ENCODE measurements at regions not wholly inside any gene's neighbourhood (a gene's known extent, or its start where the extent isn't known, plus 50 kb on each side); places are given as distances from the start of the nearest gene placed in this dataset.

DNA sequence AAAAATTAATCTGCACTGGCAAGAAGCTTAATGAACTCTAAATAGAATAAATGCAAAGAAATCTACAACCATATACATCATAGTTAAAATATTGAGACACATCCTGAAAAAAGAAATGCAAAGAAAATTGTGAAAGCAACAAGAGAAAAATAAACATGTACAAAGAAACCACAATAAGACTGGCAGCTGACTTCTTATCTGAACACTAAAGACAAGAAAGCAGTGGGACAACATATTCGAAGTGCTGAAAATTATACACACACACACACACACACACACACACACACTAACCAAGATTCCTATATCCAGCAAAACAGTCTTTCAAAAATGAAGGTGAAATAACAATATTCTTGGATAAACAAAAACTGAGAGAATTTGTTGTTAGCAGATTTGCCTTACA lies 366.5 kb upstream of the C16orf82 start:
- Mint-ChIP-seq H3K36me3 (no peaks in the 10 kb centered on the region), H3K27ac (no peak overlapping the region), H3K9me3 (peaks cover 12% of the 10 kb centered on the region), H3K4me1 (peaks cover 4% of the 10 kb centered on the region), H3K4me3 (no peak overlapping the region), H3K27me3 (ENCODE audit: insufficient read depth, low read depth) (peaks cover 2% of the 10 kb centered on the region)
- Histone ChIP-seq H3K4me1 (no peaks in the 10 kb centered on the region), H4K20me1 (ENCODE audit: low read depth) (no peaks in the 10 kb centered on the region), H3K27me3 (no peaks in the 10 kb centered on the region), H3K4me3 (no peak overlapping the region), H3K27ac (no peak overlapping the region), H3F3A (ENCODE audit: low read depth) (no peaks in the 10 kb centered on the region), H3K36me3 (no peaks in the 10 kb centered on the region), H3K79me2 (ENCODE audit: low read depth) (no peaks in the 10 kb centered on the region), H3K4me2 (no peak overlapping the region), H2AFZ (replicated peaks) (no peak overlapping the region), H3K9me3 (ENCODE audit: low read depth) (peaks cover 5% of the 10 kb centered on the region), H3K9ac (no peak overlapping the region)
- TF ChIP-seq EZH2 (IDR thresholded peaks at IDR 0.05) (no peak), EZH2phosphoT487 (IDR thresholded peaks at IDR 0.05) (no peak)
- TF ChIP-seq, protein P1, sequence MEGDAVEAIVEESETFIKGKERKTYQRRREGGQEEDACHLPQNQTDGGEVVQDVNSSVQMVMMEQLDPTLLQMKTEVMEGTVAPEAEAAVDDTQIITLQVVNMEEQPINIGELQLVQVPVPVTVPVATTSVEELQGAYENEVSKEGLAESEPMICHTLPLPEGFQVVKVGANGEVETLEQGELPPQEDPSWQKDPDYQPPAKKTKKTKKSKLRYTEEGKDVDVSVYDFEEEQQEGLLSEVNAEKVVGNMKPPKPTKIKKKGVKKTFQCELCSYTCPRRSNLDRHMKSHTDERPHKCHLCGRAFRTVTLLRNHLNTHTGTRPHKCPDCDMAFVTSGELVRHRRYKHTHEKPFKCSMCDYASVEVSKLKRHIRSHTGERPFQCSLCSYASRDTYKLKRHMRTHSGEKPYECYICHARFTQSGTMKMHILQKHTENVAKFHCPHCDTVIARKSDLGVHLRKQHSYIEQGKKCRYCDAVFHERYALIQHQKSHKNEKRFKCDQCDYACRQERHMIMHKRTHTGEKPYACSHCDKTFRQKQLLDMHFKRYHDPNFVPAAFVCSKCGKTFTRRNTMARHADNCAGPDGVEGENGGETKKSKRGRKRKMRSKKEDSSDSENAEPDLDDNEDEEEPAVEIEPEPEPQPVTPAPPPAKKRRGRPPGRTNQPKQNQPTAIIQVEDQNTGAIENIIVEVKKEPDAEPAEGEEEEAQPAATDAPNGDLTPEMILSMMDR (IDR thresholded peaks at IDR 0.05) = no peak
- no peak for DNase-seq (ENCODE audit: low spot score)

DNA sequence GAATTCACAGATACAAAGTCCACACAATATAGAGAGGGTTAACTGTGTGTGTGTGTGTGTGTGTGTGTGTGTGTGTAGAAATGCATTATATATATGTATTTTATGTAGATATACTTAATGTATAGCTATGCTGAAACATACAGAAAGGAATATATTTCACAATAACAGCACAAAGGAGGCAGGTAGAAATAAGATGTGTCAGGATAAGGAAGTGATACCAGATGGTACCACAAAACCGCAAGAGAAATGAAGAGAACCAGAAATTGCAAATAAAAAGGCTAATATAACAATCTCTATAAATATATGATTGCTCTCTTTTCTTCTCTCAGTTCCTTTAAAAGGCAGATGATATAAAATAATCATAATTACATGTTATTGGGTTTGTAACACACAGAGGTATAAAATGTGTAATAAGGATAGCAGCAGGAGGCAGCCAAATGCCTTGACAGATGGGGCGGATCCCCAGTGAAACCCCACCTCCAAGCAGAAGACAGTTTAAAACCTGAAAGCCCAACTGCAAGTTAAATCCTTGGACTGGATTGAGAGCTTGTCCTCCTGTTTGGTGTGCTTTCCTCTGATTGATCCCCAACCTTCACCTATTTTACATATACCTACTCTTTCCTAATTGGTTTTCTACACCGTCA lies 365.4 kb upstream of the C16orf82 start:
- Histone ChIP-seq H3K27me3 (no peaks in the 10 kb centered on the region), H4K20me1 (ENCODE audit: low read depth) (no peaks in the 10 kb centered on the region), H2AFZ (replicated peaks) (no peak overlapping the region), H3K27ac (no peak overlapping the region), H3K9ac (no peak overlapping the region), H3K36me3 (no peaks in the 10 kb centered on the region), H3K9me3 (ENCODE audit: low read depth) (peaks cover 5% of the 10 kb centered on the region), H3K4me2 (no peak overlapping the region), H3K4me1 (no peaks in the 10 kb centered on the region), H3K79me2 (ENCODE audit: low read depth) (no peaks in the 10 kb centered on the region), H3K4me3 (no peak overlapping the region), H3F3A (ENCODE audit: low read depth) (no peaks in the 10 kb centered on the region)
- no peak for TF ChIP-seq EZH2 (IDR thresholded peaks at IDR 0.05)
- TF ChIP-seq, protein P1 (IDR thresholded peaks at IDR 0.05) = no peak
- TF ChIP-seq EZH2phosphoT487 (IDR thresholded peaks at IDR 0.05) = no peak
- Mint-ChIP-seq H3K36me3 (no peaks in the 10 kb centered on the region), H3K4me1 (peaks cover 4% of the 10 kb centered on the region), H3K27ac (no peak overlapping the region), H3K4me3 (no peak overlapping the region), H3K9me3 (peaks cover 12% of the 10 kb centered on the region), H3K27me3 (ENCODE audit: insufficient read depth, low read depth) (peaks cover 2% of the 10 kb centered on the region)
- no peak for DNase-seq (ENCODE audit: low spot score)

- no peak for DNase-seq (ENCODE audit: low spot score)
- Mint-ChIP-seq H3K36me3 (no peaks in the 10 kb centered on the region), H3K4me3 (no peak overlapping the region), H3K27me3 (ENCODE audit: insufficient read depth, low read depth) (peaks cover 4% of the 10 kb centered on the region), H3K27ac (no peak overlapping the region), H3K4me1 (peaks cover 12% of the 10 kb centered on the region), H3K9me3 (peaks cover 3% of the 10 kb centered on the region)
- Histone ChIP-seq H3F3A (ENCODE audit: low read depth) (no peaks in the 10 kb centered on the region), H3K27me3 (no peaks in the 10 kb centered on the region), H3K79me2 (ENCODE audit: low read depth) (no peaks in the 10 kb centered on the region), H3K4me2 (no peak overlapping the region), H3K9ac (no peak overlapping the region), H3K4me1 (peaks cover 2% of the 10 kb centered on the region), H3K36me3 (no peaks in the 10 kb centered on the region), H3K27ac (no peak overlapping the region), H3K4me3 (no peak overlapping the region), H3K9me3 (ENCODE audit: low read depth) (peaks cover under 1% of the 10 kb centered on the region), H2AFZ (replicated peaks) (no peak overlapping the region), H4K20me1 (ENCODE audit: low read depth) (no peaks in the 10 kb centered on the region)
- no peak for TF ChIP-seq EZH2phosphoT487 (IDR thresholded peaks at IDR 0.05)
- TF ChIP-seq EZH2 (IDR thresholded peaks at IDR 0.05) = no peak
Measured at GRCh38 chr16:26705346-26705745, 361.4 kb upstream of the C16orf82 start.

DNA sequence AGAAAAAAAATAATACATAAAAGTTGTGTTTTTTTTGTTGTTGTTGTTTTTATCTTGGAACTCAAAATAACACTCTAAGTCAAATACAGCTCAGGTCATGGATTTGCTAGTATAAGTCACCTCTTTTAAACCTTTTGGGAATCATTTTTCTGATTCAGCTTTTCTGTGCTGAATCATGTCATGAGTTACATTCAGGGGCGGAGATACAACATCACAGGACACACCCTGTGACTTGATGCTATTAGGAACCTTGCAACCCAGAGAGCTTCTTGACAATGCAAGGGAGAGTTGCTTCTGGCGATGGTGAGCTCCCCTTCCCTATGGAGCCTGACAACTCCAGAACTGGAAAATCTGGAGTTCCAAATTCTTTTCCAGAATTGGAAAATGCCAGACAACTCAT lies 358.3 kb upstream of the C16orf82 start:
- no peak overlapping the region for H3K27ac Mint-ChIP-seq
- H3K27me3 Mint-ChIP-seq (ENCODE audit: insufficient read depth, low read depth) = peaks cover 7% of the 10 kb centered on the region
- peaks cover 5% of the 10 kb centered on the region for H3F3A ChIP-seq (ENCODE audit: low read depth)
- H3K27ac ChIP-seq = no peak overlapping the region
- H3K4me3 ChIP-seq = no peak overlapping the region
- H3K9me3 ChIP-seq (ENCODE audit: low read depth) = no peaks in the 10 kb centered on the region
- H3K4me1 Mint-ChIP-seq = peaks cover 32% of the 10 kb centered on the region
- H3K36me3 Mint-ChIP-seq = no peaks in the 10 kb centered on the region
- no peaks in the 10 kb centered on the region for H3K27me3 ChIP-seq
- no peaks in the 10 kb centered on the region for H4K20me1 ChIP-seq (ENCODE audit: low read depth)
- H3K4me1 ChIP-seq = peaks cover 16% of the 10 kb centered on the region
- H3K79me2 ChIP-seq (ENCODE audit: low read depth) = no peaks in the 10 kb centered on the region
- DNase-seq (ENCODE audit: low spot score) = no peak
- no peaks in the 10 kb centered on the region for H3K9me3 Mint-ChIP-seq
- TF ChIP-seq EZH2 (IDR thresholded peaks at IDR 0.05) (no peak), EZH2phosphoT487 (IDR thresholded peaks at IDR 0.05) (no peak)
- TF ChIP-seq, protein P1 (IDR thresholded peaks at IDR 0.05) = no peak
- H3K4me3 Mint-ChIP-seq = no peak overlapping the region
- no peaks in the 10 kb centered on the region for H3K36me3 ChIP-seq
- H2AFZ ChIP-seq (replicated peaks) = no peak overlapping the region
- no peak overlapping the region for H3K4me2 ChIP-seq
- H3K9ac ChIP-seq = no peak overlapping the region
